ENCODE measurements at regions not wholly inside any gene's neighbourhood (a gene's known extent, or its start where the extent isn't known, plus 50 kb on each side); places are given as distances from the start of the nearest gene placed in this dataset.
"Not testable (repeated sequence)": the region's sequence is repeated elsewhere in the genome, so short reads cannot be mapped to it uniquely, and the experiment has no call there.

DNA sequence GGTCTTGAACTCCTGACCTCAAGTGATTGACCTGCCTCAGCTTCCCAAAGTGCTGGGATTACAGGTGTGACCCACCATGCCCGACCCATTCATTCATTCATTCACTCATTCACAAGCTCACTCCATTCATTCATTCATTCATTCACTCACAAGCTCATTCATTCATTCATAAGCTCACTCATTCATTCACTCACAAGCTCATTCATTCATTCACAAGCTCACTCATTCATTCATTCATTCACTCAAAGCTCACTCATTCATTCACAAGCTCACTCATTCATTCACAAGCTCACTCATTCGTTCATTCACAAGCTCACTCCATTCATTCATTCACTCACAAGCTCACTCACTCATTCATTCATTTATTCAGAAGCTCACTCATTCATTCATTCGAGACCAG, 198.6 kb downstream of the SHOX start:
- no peak for DNase-seq

DNA sequence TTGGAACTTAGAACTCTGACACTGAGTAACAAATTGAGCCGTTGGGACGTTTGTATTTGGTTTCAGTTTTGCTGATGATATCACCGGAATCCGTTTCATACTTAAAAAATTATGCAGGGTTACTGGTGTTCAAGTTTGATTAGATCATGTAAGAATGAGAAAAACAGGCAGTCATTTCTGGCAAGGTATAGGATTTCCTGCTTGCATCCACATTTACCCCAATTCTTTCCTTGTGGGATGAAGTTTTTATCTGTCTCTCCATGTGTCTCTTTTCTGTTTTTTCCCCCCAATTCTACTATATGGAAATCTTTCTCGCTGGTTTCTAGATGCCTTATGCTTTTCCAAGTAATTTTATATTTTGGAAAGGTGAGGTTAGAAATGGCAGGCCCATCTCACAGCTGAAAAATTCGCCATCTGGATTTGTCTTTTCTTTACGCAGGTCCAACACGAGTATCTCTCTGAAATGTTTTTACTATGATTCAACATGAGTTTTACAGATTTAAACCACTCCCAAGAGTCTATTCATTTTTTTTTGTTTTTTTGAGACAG, 197.9 kb downstream of the SHOX start:
- no peak for DNase-seq

GRCh38 chrX:826448-826847, 195.9 kb downstream of the SHOX start:
- no peak for DNase-seq

DNA sequence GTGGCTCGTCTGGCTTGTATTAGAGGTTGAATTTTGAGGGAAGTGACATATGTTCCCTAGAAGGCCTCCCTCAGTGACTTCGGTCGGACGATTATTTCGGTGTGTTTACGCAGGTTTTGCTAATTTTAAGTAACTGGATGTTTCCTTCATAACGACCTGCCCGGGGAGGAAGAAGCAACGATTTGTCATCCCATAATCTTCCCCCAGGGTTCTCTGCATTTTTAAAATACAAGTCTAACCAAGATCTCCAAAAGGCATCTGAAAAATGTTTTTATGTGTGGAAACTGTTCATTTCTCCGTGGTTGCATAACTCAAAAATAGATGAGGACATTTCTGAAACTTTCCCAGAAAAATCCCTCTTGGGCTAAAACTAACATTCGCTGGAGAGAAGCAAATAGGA, 195.4 kb downstream of the SHOX start:
- no peak for DNase-seq

- DNase-seq = not testable (repeated sequence)
These were observed 192.5 kb downstream of the SHOX start for GRCh38 chrX:823073-823472.

GRCh38 chrX:821327-822107, 190.9 kb downstream of the SHOX start:
- DNase-seq = no peak

GRCh38 chrX:819684-820083, 189.1 kb downstream of the SHOX start:
- no peak for DNase-seq

GRCh38 chrX:817759-818300, 187.2 kb downstream of the SHOX start:
- DNase-seq = no peak

- DNase-seq = not testable (repeated sequence)
These were observed 186.6 kb downstream of the SHOX start for GRCh38 chrX:817147-817546.

GRCh38 chrX:816411-816810, 185.8 kb downstream of the SHOX start:
- DNase-seq = no peak

DNA sequence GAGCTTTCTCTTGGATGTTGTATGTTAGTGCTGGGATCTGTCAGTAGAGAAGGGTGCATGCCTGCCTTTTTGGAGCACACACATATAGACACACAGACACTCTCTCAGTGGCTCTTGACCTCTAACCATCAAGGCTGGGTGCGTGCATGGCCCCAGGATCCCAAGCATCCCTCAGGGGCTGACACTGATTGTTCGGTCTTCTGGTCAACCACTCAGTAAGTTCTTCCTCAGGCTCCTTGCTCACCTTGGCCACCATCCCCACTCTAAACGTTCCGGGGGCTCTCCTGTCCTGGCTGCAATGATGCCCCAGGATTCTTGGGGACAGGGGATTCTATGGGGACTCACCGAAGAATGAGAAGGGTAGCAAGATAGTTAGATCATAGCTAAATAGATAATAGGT, 179.6 kb downstream of the SHOX start:
- DNase-seq = no peak

GRCh38 chrX:809081-809480, 178.5 kb downstream of the SHOX start:
- no peak for DNase-seq

DNA sequence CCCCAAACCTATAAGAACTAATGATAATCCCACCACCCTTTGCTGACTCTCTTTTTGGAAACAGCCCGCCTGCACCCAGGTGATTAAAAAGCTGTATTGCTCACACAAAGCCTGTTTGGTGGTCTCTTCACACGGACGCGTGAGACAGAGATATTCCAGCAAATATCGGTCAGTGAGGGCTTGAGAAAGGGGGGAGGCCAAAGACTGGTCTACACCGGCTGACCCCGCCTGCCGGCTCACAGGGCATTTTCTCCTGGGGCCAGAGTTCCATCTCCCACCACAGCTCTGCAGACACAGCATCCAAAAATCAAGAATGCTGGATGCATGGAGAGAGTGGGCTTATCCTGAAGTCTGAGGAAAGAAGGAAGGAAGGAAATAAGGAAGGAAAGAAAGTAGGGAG, 176.0 kb downstream of the SHOX start:
- DNase-seq = no peak

- DNase-seq = no peak
These were observed 175.4 kb downstream of the SHOX start for GRCh38 chrX:805988-806387.

- DNase-seq = no peak
These were observed 174.6 kb downstream of the SHOX start for GRCh38 chrX:805103-805670.

- no peak for DNase-seq
These were observed 172.3 kb downstream of the SHOX start for GRCh38 chrX:802846-803245.

- DNase-seq = no peak
These were observed 169.2 kb downstream of the SHOX start for GRCh38 chrX:799808-800207.

- no peak for DNase-seq
These were observed 163.7 kb downstream of the SHOX start for GRCh38 chrX:794311-794710.

GRCh38 chrX:793216-793770, 162.7 kb downstream of the SHOX start:
- no peak for DNase-seq

- no peak for DNase-seq
These were observed 161.0 kb downstream of the SHOX start for GRCh38 chrX:791479-792034.

DNA sequence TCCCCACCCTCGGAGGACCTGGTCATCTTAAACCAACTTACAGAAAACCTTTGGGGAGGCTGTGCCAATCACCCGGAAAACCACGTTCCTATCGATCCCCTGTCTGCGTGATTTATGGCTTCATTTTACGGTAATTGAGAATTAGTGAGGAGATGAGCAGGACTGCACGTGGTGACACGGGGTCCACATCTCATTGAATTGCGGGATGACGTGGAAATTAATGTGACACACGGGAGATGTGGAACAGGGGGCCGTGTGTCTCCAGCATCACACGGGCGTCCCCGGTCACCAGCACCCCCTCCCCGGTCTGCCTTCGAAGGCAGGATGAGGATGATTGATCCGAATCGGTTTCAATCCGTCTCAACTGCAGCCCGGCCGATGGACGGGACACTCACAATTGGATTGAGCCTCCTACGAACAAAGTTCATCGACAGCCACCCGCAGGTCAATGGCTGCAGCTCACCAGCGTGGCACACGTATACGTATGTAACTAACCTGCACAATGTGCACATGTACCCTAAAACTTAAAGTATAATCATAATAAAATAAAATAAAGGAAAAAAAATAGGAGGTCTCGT, 160.3 kb downstream of the SHOX start:
- DNase-seq = no peak

- DNase-seq = no peak
These were observed 159.5 kb downstream of the SHOX start for GRCh38 chrX:790041-790506.

DNA sequence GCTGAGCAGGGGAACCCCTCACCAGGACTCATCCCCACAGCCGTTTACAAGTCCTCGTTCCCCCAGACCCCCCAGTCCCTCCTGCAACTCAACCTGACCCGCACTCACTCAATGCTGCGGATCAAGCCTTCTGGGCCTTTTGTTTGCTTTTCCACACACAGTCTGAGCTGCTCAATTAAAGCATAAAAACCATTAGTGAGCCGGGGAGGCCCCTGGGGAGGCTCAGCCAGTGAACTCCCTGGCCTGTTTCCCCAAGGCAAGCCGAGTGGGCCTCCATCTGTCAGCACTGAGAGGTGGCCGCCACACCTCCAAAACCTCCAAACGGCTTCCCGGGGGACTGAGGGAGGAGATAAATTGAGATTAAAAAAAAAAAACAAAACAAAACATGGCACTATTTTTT, 158.5 kb downstream of the SHOX start:
- DNase-seq = no peak
